Testis (tissue), 2 donors: ENCODE measurements at regions not wholly inside any gene's neighbourhood (a gene's known extent, or its start where the extent isn't known, plus 50 kb on each side); places are given as distances from the start of the nearest gene placed in this dataset.
"Not testable (repeated sequence)": the region's sequence is repeated elsewhere in the genome, so short reads cannot be mapped to it uniquely, and the experiment has no call there.

Experiments
- POLR2A ChIP-seq: fragments of 450-650 bp; IDR thresholded peaks from one replicate; pipeline ENCODE4 v1.6.1; 2017; ENCODE audit warnings: antibody characterized with exemption, mild to moderate bottlenecking, moderate library complexity
- TF ChIP-seq, protein P1 (sequence below), 3 experiments: fragments of 450-650 bp in 2 of 3; fragments of 200-600 bp in 1 of 3; sonication (generic) in 1 of 3; IDR thresholded peaks; one replicate each; pipeline ENCODE4 v1.5.1; 2016 to 2019; ENCODE audit warnings: antibody characterized with exemption in 3 of 3, mild to moderate bottlenecking in 2 of 3, moderate library complexity in 1 of 3

- TF ChIP-seq, protein P1, sequence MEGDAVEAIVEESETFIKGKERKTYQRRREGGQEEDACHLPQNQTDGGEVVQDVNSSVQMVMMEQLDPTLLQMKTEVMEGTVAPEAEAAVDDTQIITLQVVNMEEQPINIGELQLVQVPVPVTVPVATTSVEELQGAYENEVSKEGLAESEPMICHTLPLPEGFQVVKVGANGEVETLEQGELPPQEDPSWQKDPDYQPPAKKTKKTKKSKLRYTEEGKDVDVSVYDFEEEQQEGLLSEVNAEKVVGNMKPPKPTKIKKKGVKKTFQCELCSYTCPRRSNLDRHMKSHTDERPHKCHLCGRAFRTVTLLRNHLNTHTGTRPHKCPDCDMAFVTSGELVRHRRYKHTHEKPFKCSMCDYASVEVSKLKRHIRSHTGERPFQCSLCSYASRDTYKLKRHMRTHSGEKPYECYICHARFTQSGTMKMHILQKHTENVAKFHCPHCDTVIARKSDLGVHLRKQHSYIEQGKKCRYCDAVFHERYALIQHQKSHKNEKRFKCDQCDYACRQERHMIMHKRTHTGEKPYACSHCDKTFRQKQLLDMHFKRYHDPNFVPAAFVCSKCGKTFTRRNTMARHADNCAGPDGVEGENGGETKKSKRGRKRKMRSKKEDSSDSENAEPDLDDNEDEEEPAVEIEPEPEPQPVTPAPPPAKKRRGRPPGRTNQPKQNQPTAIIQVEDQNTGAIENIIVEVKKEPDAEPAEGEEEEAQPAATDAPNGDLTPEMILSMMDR (IDR thresholded peaks at IDR 0.05), result not testable (repeated sequence)
- not testable (repeated sequence) for TF ChIP-seq POLR2A
These were observed 326.8 kb upstream of the ONECUT1 start for GRCh38 chr15:53116915-53117314.
